ENCODE measurements at regions not wholly inside any gene's neighbourhood (a gene's known extent, or its start where the extent isn't known, plus 50 kb on each side); places are given as distances from the start of the nearest gene placed in this dataset.

DNA sequence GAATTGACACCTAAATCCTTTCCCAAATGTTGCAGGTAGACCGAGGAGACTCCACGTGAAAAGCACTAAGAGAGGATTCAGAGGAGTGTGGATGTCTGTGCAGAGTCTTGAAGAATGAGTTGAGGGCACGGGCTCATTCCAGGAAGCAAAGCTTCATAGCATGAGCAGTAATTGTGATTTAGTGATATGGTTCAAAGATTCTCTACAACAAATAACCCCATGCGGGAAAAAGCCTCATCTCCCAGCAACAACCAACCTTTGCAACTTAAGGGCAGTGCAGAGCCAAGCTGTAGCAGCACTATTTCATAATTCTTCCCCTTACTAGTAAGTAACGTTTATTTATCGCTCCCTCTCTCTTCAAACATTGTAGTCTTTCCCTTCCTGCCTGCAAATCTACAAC is 87.5 kb upstream of the CLMP start (continued):
- TF ChIP-seq ARNTL (CRISPR knock-in tag; IDR thresholded peaks at IDR 0.05; ENCODE audit: borderline replicate concordance, low read depth) (no peak), GLIS3 (CRISPR knock-in tag; IDR thresholded peaks at IDR 0.05) (no peak)

DNA sequence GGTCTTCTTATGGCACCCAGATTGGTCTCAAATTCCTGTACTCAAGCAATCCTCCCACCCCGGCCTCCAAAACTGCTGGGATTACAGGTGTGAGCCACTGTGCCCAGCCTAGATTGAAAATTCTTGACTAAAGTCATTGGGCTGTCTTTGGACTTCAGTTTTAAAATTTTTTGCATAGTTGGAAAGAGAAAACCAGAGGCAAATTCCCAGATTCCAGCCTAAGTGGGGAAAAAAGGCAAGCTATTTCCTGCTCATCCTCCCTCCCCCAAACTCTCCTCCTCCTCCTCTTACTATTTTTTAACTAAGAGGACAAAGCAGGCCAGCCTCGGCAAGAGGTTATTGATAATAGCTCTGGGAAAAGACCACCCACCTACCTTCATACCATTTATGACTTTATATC is 78.6 kb upstream of the CLMP start:
- TF ChIP-seq, protein P1, sequence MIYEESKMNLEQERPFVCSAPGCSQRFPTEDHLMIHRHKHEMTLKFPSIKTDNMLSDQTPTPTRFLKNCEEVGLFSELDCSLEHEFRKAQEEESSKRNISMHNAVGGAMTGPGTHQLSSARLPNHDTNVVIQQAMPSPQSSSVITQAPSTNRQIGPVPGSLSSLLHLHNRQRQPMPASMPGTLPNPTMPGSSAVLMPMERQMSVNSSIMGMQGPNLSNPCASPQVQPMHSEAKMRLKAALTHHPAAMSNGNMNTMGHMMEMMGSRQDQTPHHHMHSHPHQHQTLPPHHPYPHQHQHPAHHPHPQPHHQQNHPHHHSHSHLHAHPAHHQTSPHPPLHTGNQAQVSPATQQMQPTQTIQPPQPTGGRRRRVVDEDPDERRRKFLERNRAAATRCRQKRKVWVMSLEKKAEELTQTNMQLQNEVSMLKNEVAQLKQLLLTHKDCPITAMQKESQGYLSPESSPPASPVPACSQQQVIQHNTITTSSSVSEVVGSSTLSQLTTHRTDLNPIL (CRISPR knock-in tag; IDR thresholded peaks at IDR 0.05; ENCODE audit: low read depth): no peak
- TF ChIP-seq OSR1 (CRISPR knock-in tag; IDR thresholded peaks at IDR 0.05) (no peak), ZNF8 (CRISPR knock-in tag; IDR thresholded peaks at IDR 0.05) (no peak), ZNF565 (CRISPR knock-in tag; conservative IDR thresholded peaks at IDR 0.05; ENCODE audit: low read depth) (no peak), GLIS3 (CRISPR knock-in tag; IDR thresholded peaks at IDR 0.05) (no peak), ARNTL (CRISPR knock-in tag; IDR thresholded peaks at IDR 0.05; ENCODE audit: borderline replicate concordance, low read depth) (no peak), ZFP30 (CRISPR knock-in tag; IDR thresholded peaks at IDR 0.05) (no peak), ZC3H10 (CRISPR knock-in tag; IDR thresholded peaks at IDR 0.05) (no peak), TOX (CRISPR knock-in tag; IDR thresholded peaks at IDR 0.05; ENCODE audit: borderline replicate concordance) (no peak), ZNF70 (CRISPR knock-in tag; IDR thresholded peaks at IDR 0.05) (no peak), ISL1 (CRISPR knock-in tag; IDR thresholded peaks at IDR 0.05) (no peak), ESRRG (CRISPR knock-in tag; IDR thresholded peaks at IDR 0.05) (no peak)
- TF ChIP-seq, protein P2, sequence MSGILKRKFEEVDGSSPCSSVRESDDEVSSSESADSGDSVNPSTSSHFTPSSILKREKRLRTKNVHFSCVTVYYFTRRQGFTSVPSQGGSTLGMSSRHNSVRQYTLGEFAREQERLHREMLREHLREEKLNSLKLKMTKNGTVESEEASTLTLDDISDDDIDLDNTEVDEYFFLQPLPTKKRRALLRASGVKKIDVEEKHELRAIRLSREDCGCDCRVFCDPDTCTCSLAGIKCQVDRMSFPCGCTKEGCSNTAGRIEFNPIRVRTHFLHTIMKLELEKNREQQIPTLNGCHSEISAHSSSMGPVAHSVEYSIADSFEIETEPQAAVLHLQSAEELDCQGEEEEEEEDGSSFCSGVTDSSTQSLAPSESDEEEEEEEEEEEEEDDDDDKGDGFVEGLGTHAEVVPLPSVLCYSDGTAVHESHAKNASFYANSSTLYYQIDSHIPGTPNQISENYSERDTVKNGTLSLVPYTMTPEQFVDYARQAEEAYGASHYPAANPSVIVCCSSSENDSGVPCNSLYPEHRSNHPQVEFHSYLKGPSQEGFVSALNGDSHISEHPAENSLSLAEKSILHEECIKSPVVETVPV (CRISPR knock-in tag; IDR thresholded peaks at IDR 0.05): no peak
- TF ChIP-seq, protein P3, sequence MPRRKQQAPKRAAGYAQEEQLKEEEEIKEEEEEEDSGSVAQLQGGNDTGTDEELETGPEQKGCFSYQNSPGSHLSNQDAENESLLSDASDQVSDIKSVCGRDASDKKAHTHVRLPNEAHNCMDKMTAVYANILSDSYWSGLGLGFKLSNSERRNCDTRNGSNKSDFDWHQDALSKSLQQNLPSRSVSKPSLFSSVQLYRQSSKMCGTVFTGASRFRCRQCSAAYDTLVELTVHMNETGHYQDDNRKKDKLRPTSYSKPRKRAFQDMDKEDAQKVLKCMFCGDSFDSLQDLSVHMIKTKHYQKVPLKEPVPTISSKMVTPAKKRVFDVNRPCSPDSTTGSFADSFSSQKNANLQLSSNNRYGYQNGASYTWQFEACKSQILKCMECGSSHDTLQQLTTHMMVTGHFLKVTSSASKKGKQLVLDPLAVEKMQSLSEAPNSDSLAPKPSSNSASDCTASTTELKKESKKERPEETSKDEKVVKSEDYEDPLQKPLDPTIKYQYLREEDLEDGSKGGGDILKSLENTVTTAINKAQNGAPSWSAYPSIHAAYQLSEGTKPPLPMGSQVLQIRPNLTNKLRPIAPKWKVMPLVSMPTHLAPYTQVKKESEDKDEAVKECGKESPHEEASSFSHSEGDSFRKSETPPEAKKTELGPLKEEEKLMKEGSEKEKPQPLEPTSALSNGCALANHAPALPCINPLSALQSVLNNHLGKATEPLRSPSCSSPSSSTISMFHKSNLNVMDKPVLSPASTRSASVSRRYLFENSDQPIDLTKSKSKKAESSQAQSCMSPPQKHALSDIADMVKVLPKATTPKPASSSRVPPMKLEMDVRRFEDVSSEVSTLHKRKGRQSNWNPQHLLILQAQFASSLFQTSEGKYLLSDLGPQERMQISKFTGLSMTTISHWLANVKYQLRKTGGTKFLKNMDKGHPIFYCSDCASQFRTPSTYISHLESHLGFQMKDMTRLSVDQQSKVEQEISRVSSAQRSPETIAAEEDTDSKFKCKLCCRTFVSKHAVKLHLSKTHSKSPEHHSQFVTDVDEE (CRISPR knock-in tag; IDR thresholded peaks at IDR 0.05): no peak
- TF ChIP-seq, protein P4, sequence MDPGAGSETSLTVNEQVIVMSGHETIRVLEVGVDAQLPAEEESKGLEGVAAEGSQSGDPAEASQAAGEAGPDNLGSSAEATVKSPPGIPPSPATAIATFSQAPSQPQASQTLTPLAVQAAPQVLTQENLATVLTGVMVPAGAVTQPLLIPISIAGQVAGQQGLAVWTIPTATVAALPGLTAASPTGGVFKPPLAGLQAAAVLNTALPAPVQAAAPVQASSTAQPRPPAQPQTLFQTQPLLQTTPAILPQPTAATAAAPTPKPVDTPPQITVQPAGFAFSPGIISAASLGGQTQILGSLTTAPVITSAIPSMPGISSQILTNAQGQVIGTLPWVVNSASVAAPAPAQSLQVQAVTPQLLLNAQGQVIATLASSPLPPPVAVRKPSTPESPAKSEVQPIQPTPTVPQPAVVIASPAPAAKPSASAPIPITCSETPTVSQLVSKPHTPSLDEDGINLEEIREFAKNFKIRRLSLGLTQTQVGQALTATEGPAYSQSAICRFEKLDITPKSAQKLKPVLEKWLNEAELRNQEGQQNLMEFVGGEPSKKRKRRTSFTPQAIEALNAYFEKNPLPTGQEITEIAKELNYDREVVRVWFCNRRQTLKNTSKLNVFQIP (CRISPR knock-in tag; IDR thresholded peaks at IDR 0.05; ENCODE audit: borderline replicate concordance, low read depth): no peak
- no peak for ATAC-seq

DNA sequence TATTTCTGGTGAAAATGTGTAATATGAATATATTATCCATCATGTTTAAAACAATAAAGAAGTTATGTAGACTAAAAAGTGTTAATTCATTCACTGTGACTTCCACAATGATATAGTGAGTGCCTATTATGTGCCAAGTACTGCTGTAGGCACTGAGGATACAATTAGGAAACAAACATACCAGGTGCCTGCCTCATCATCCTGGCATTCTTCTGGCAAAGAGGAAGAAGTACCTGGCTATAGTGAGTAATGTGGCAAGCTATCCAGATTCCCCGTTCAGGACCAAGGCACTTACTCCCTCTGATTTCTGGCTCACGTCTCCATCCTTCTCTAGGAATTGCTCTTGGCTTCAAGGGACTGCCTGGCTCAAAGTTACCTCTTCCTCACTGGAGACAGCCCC is 77.5 kb upstream of the CLMP start:
- TF ChIP-seq, protein P3 (CRISPR knock-in tag; IDR thresholded peaks at IDR 0.05): no peak
- TF ChIP-seq PPARA (CRISPR knock-in tag; IDR thresholded peaks at IDR 0.05; ENCODE audit: borderline replicate concordance) (no peak), CSDC2 (CRISPR knock-in tag; IDR thresholded peaks at IDR 0.05) (no peak), ZNF8 (CRISPR knock-in tag; IDR thresholded peaks at IDR 0.05) (no peak)

DNA sequence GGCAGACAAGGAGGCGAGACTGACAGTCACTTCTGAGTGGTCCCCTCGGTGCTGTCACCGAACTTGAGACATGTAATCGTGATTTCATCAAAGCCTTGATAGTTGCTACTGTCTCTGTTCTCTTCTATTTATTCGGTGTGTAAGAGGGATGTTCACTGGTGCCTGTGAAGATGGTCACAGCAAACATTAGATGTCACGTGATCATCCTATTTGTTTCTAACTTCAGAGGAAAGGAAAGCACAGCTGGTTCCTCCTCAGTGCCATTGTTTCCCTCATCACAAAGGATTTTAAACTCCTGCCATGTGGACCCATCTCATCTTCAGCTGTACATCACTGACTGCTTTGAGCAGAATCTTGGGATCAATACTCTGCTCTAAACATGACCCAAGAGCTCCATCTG is 73.1 kb upstream of the CLMP start:
- ATAC-seq: no peak
- TF ChIP-seq OSR1 (CRISPR knock-in tag; IDR thresholded peaks at IDR 0.05): no peak
- TF ChIP-seq, protein P5, sequence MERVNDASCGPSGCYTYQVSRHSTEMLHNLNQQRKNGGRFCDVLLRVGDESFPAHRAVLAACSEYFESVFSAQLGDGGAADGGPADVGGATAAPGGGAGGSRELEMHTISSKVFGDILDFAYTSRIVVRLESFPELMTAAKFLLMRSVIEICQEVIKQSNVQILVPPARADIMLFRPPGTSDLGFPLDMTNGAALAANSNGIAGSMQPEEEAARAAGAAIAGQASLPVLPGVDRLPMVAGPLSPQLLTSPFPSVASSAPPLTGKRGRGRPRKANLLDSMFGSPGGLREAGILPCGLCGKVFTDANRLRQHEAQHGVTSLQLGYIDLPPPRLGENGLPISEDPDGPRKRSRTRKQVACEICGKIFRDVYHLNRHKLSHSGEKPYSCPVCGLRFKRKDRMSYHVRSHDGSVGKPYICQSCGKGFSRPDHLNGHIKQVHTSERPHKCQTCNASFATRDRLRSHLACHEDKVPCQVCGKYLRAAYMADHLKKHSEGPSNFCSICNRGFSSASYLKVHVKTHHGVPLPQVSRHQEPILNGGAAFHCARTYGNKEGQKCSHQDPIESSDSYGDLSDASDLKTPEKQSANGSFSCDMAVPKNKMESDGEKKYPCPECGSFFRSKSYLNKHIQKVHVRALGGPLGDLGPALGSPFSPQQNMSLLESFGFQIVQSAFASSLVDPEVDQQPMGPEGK (CRISPR knock-in tag; IDR thresholded peaks at IDR 0.05; ENCODE audit: borderline replicate concordance): no peak
- no peak for TF ChIP-seq BACH2 (CRISPR knock-in tag; IDR thresholded peaks at IDR 0.05; ENCODE audit: borderline replicate concordance)
- no peak for TF ChIP-seq ZNF70 (CRISPR knock-in tag; IDR thresholded peaks at IDR 0.05)
- TF ChIP-seq, protein P3 (CRISPR knock-in tag; IDR thresholded peaks at IDR 0.05): no peak
- TF ChIP-seq, protein P1 (CRISPR knock-in tag; IDR thresholded peaks at IDR 0.05; ENCODE audit: low read depth): no peak
- TF ChIP-seq ARNTL (CRISPR knock-in tag; IDR thresholded peaks at IDR 0.05; ENCODE audit: borderline replicate concordance, low read depth): no peak
- TF ChIP-seq ZNF565 (CRISPR knock-in tag; conservative IDR thresholded peaks at IDR 0.05; ENCODE audit: low read depth): no peak

More for the DNA sequence above, 77.5 kb upstream of the CLMP start:
- no peak; the same call in 2 of the 3 replicates for ATAC-seq
